ENCODE measurements at regions not wholly inside any gene's neighbourhood (a gene's known extent, or its start where the extent isn't known, plus 50 kb on each side); places are given as distances from the start of the nearest gene placed in this dataset.
"Not testable (repeated sequence)": the region's sequence is repeated elsewhere in the genome, so short reads cannot be mapped to it uniquely, and the experiment has no call there.

DNA sequence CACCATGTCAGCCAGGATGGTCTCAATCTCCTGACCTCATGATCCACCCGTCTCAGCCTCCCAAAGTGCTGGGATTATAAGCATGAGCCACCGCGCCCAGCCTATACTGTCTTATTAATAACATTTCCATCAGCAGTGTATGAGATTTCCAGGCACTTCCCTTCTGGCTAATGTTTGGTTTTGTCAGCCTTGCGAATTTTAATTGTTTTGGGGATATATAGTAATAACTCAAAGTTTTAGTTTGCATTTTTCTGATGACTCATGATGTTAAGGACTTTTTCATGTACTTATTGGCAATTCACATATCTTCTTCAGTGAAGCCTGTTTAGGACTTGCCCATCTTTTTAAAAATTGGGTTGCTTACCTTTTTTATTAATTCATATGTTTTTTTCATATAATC lies 76.0 kb downstream of the TMEM270 start (continued):
- peak; percentile 64 for TF ChIP-seq MAFG (tag; conservative IDR thresholded peaks at IDR 0.05)
- TF ChIP-seq NFE2 (IDR thresholded peaks at IDR 0.05; ENCODE audit: low read depth) = no peak
- TF ChIP-seq C11orf30 (IDR thresholded peaks at IDR 0.05; ENCODE audit: low read depth) = peak; percentile 75
- TF ChIP-seq MYC (IDR thresholded peaks at IDR 0.05; ENCODE audit: low read depth, low read length) = no peak
- TF ChIP-seq MYC (CRISPR knock-in tag; IDR thresholded peaks at IDR 0.05; ENCODE audit: borderline replicate concordance, low read depth) = no peak
- TF ChIP-seq, protein P1, sequence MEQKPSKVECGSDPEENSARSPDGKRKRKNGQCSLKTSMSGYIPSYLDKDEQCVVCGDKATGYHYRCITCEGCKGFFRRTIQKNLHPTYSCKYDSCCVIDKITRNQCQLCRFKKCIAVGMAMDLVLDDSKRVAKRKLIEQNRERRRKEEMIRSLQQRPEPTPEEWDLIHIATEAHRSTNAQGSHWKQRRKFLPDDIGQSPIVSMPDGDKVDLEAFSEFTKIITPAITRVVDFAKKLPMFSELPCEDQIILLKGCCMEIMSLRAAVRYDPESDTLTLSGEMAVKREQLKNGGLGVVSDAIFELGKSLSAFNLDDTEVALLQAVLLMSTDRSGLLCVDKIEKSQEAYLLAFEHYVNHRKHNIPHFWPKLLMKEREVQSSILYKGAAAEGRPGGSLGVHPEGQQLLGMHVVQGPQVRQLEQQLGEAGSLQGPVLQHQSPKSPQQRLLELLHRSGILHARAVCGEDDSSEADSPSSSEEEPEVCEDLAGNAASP (IDR thresholded peaks at IDR 0.05) = no peak
- TF ChIP-seq, protein P2, sequence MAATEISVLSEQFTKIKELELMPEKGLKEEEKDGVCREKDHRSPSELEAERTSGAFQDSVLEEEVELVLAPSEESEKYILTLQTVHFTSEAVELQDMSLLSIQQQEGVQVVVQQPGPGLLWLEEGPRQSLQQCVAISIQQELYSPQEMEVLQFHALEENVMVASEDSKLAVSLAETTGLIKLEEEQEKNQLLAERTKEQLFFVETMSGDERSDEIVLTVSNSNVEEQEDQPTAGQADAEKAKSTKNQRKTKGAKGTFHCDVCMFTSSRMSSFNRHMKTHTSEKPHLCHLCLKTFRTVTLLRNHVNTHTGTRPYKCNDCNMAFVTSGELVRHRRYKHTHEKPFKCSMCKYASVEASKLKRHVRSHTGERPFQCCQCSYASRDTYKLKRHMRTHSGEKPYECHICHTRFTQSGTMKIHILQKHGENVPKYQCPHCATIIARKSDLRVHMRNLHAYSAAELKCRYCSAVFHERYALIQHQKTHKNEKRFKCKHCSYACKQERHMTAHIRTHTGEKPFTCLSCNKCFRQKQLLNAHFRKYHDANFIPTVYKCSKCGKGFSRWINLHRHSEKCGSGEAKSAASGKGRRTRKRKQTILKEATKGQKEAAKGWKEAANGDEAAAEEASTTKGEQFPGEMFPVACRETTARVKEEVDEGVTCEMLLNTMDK (IDR thresholded peaks at IDR 0.05; ENCODE audit: borderline replicate concordance, insufficient read depth, low read depth, low read length, poor library complexity, severe bottlenecking) = no peak
- peak; percentile 87 for TF ChIP-seq ZNF316 (IDR thresholded peaks at IDR 0.05)
- TF ChIP-seq MAFF (IDR thresholded peaks at IDR 0.05; ENCODE audit: low read length) = peak; percentile 42; the same call in 1 of the 2 replicates
- no peak for TF ChIP-seq GTF2E2 (tag; IDR thresholded peaks at IDR 0.05)
- TF ChIP-seq SUPT5H (IDR thresholded peaks at IDR 0.05) = no peak
- TF ChIP-seq MEF2D (tag; conservative IDR thresholded peaks at IDR 0.05; ENCODE audit: low read depth) = no peak
- TF ChIP-seq NFYB (IDR thresholded peaks at IDR 0.05; ENCODE audit: extremely low read depth, insufficient read length) = no peak
- TF ChIP-seq, protein P3, sequence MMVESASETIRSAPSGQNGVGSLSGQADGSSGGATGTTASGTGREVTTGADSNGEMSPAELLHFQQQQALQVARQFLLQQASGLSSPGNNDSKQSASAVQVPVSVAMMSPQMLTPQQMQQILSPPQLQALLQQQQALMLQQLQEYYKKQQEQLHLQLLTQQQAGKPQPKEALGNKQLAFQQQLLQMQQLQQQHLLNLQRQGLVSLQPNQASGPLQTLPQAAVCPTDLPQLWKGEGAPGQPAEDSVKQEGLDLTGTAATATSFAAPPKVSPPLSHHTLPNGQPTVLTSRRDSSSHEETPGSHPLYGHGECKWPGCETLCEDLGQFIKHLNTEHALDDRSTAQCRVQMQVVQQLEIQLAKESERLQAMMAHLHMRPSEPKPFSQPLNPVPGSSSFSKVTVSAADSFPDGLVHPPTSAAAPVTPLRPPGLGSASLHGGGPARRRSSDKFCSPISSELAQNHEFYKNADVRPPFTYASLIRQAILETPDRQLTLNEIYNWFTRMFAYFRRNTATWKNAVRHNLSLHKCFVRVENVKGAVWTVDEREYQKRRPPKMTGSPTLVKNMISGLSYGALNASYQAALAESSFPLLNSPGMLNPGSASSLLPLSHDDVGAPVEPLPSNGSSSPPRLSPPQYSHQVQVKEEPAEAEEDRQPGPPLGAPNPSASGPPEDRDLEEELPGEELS (CRISPR knock-in tag; IDR thresholded peaks at IDR 0.05; ENCODE audit: borderline replicate concordance) = no peak
- no peak for TF ChIP-seq E2F3 (CRISPR knock-in tag; IDR thresholded peaks at IDR 0.05)

DNA sequence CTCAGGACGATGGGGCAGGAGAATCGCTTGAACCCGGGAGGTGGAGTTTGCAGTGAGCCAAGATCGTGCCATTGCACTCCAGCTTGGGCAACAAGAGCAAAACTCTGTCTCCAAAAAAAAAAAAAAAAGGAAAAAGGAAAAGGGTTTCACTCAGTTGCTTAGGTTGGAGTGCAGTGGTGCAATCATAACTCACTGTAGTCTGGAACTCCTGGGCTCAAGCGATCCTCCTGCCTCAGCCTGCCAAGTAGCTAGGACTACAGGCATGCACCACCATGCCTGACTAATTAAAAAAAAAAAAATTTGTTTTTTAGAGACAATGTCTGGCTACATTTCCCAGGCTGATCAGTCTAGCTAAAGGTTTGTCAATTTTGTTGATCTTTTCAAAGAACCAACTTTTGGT lies 76.7 kb downstream of the TMEM270 start:
- H2AFZ ChIP-seq (ENCODE audit: low read depth, low read length); H3K27me3 ChIP-seq (ENCODE audit: control insufficient read depth in 2 of 2, insufficient read depth in 2 of 2, low read length in 2 of 2); H3K4me3 ChIP-seq; intact Hi-C loops (cut with micrococcal nuclease); FAIRE-seq; H3K4me1 ChIP-seq (replicated peaks in 1 of 2; ENCODE audit: control insufficient read depth in 2 of 2, insufficient read depth in 2 of 2, low read length in 2 of 2); DNase-seq (ENCODE audit: extremely low read depth in 1 of 4, low spot score in 3 of 4); H3K9ac ChIP-seq (ENCODE audit: insufficient read depth in 1 of 2, low read depth in 2 of 2, low read length in 2 of 2); H3K4me2 ChIP-seq (ENCODE audit: insufficient read depth, low read length); H3K27ac ChIP-seq (ENCODE audit: extremely low read depth, low read depth, low read length); H3K9me3 ChIP-seq (replicated peaks; ENCODE audit: control insufficient read depth, insufficient read depth, low read depth, low read length); POLR2A ChIA-PET; H3K79me2 ChIP-seq (ENCODE audit: control insufficient read depth, insufficient read depth, low read length); H3K9me1 ChIP-seq (ENCODE audit: control insufficient read depth, insufficient read depth, low read length); H3K36me3 ChIP-seq (ENCODE audit: control insufficient read depth, insufficient read depth, low read length); CTCF ChIA-PET (ENCODE audit: low intra/inter-chr PET ratio); in situ Hi-C loops (cut with MboI); H4K20me1 ChIP-seq (replicated peaks; ENCODE audit: control insufficient read depth, insufficient read depth, low read length); BruUV-seq (replicated peaks); ATAC-seq: not testable (repeated sequence)
- 7% methylated on average over 5 of the region's 5 CpGs for WGBS (ENCODE audit: insufficient coverage, low coverage, missing lambda C conversion rate)
